ENCODE measurements at regions not wholly inside any gene's neighbourhood (a gene's known extent, or its start where the extent isn't known, plus 50 kb on each side); places are given as distances from the start of the nearest gene placed in this dataset.

DNA sequence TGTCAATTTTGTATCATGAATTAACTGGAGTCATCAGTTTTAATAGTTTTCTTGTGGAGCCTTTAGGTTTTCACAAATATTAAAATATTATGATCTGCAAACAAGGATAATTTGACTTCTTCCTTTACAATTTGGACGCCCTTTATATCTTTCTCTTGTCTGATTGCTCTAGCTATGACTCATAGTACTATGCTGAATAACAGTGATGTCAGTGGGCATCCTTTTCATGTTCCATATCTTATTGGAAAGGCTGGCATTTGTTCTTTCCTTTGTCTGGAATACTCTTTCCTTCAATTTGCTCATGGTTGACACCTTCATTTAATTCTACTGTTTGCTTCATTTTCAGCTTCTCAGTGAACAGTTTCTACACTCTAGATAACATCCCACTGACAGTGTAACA, 1129.3 kb downstream of the SLITRK5 start:
- TF ChIP-seq, protein P1, sequence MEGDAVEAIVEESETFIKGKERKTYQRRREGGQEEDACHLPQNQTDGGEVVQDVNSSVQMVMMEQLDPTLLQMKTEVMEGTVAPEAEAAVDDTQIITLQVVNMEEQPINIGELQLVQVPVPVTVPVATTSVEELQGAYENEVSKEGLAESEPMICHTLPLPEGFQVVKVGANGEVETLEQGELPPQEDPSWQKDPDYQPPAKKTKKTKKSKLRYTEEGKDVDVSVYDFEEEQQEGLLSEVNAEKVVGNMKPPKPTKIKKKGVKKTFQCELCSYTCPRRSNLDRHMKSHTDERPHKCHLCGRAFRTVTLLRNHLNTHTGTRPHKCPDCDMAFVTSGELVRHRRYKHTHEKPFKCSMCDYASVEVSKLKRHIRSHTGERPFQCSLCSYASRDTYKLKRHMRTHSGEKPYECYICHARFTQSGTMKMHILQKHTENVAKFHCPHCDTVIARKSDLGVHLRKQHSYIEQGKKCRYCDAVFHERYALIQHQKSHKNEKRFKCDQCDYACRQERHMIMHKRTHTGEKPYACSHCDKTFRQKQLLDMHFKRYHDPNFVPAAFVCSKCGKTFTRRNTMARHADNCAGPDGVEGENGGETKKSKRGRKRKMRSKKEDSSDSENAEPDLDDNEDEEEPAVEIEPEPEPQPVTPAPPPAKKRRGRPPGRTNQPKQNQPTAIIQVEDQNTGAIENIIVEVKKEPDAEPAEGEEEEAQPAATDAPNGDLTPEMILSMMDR (conservative IDR thresholded peaks at IDR 0.05; ENCODE audit: low read depth in 2 of 2), result no peak
- TF ChIP-seq, protein P2, sequence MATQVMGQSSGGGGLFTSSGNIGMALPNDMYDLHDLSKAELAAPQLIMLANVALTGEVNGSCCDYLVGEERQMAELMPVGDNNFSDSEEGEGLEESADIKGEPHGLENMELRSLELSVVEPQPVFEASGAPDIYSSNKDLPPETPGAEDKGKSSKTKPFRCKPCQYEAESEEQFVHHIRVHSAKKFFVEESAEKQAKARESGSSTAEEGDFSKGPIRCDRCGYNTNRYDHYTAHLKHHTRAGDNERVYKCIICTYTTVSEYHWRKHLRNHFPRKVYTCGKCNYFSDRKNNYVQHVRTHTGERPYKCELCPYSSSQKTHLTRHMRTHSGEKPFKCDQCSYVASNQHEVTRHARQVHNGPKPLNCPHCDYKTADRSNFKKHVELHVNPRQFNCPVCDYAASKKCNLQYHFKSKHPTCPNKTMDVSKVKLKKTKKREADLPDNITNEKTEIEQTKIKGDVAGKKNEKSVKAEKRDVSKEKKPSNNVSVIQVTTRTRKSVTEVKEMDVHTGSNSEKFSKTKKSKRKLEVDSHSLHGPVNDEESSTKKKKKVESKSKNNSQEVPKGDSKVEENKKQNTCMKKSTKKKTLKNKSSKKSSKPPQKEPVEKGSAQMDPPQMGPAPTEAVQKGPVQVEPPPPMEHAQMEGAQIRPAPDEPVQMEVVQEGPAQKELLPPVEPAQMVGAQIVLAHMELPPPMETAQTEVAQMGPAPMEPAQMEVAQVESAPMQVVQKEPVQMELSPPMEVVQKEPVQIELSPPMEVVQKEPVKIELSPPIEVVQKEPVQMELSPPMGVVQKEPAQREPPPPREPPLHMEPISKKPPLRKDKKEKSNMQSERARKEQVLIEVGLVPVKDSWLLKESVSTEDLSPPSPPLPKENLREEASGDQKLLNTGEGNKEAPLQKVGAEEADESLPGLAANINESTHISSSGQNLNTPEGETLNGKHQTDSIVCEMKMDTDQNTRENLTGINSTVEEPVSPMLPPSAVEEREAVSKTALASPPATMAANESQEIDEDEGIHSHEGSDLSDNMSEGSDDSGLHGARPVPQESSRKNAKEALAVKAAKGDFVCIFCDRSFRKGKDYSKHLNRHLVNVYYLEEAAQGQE (IDR thresholded peaks at IDR 0.05; ENCODE audit: unreplicated experiment), result no peak
- TF ChIP-seq POLR2AphosphoS5 (IDR thresholded peaks at IDR 0.05; ENCODE audit: low read depth) (no peak), ZNF114 (CRISPR knock-in tag; IDR thresholded peaks at IDR 0.05) (no peak), EZH2 (IDR thresholded peaks at IDR 0.05; ENCODE audit: low read depth, unreplicated experiment) (no peak), CREB1 (CRISPR knock-in tag; IDR thresholded peaks at IDR 0.05; ENCODE audit: low read depth) (no peak), EZH2phosphoT487 (IDR thresholded peaks at IDR 0.05; ENCODE audit: unreplicated experiment) (no peak), STAT1 (IDR thresholded peaks at IDR 0.05; ENCODE audit: unreplicated experiment) (no peak), ZNF331 (CRISPR knock-in tag; IDR thresholded peaks at IDR 0.05; ENCODE audit: low read depth) (no peak), NANOG (IDR thresholded peaks at IDR 0.05; ENCODE audit: borderline replicate concordance) (no peak), JUNB (IDR thresholded peaks at IDR 0.05; ENCODE audit: unreplicated experiment) (no peak)
- TF ChIP-seq, protein P3, sequence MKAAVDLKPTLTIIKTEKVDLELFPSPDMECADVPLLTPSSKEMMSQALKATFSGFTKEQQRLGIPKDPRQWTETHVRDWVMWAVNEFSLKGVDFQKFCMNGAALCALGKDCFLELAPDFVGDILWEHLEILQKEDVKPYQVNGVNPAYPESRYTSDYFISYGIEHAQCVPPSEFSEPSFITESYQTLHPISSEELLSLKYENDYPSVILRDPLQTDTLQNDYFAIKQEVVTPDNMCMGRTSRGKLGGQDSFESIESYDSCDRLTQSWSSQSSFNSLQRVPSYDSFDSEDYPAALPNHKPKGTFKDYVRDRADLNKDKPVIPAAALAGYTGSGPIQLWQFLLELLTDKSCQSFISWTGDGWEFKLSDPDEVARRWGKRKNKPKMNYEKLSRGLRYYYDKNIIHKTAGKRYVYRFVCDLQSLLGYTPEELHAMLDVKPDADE (IDR thresholded peaks at IDR 0.05), result no peak

Measured in GM23338 (cell line).